Mammary epithelial cell (primary cell): ENCODE measurements at regions not wholly inside any gene's neighbourhood (a gene's known extent, or its start where the extent isn't known, plus 50 kb on each side); places are given as distances from the start of the nearest gene placed in this dataset.

Experiments
- EZH2 ChIP-seq: IDR thresholded peaks from 2 replicates; pipeline ENCODE4 v1.6.1; 2012; ENCODE audit warnings: low read length, inconsistent platforms, borderline replicate concordance
- TF ChIP-seq, protein P1 (sequence below), 2 donors: IDR thresholded peaks in 1 of 2; conservative IDR thresholded peaks in 1 of 2; 2 replicates each; pipeline ENCODE4 v1.5.1; 2011 to 2012; ENCODE audit warnings: inconsistent platforms in 2 of 2, low read length in 2 of 2, mild to moderate bottlenecking in 2 of 2, control low read depth in 1 of 2, low read depth in 1 of 2; ENCODE audit not compliant: insufficient read depth in 1 of 2; ENCODE audit errors: extremely low read depth in 1 of 2

- TF ChIP-seq, protein P1, sequence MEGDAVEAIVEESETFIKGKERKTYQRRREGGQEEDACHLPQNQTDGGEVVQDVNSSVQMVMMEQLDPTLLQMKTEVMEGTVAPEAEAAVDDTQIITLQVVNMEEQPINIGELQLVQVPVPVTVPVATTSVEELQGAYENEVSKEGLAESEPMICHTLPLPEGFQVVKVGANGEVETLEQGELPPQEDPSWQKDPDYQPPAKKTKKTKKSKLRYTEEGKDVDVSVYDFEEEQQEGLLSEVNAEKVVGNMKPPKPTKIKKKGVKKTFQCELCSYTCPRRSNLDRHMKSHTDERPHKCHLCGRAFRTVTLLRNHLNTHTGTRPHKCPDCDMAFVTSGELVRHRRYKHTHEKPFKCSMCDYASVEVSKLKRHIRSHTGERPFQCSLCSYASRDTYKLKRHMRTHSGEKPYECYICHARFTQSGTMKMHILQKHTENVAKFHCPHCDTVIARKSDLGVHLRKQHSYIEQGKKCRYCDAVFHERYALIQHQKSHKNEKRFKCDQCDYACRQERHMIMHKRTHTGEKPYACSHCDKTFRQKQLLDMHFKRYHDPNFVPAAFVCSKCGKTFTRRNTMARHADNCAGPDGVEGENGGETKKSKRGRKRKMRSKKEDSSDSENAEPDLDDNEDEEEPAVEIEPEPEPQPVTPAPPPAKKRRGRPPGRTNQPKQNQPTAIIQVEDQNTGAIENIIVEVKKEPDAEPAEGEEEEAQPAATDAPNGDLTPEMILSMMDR (conservative IDR thresholded peaks at IDR 0.05 in 1 of 2, IDR thresholded peaks at IDR 0.05 in 1 of 2; ENCODE audit: extremely low read depth in 1 of 2, insufficient read depth in 1 of 2, low read depth in 1 of 2, low read length in 2 of 2), result no peak
- TF ChIP-seq EZH2, result no peak
Observed at GRCh38 chr13:90416519-90416918, 931.0 kb upstream of the MIR17HG start.
